ENCODE measurements at regions not wholly inside any gene's neighbourhood (a gene's known extent, or its start where the extent isn't known, plus 50 kb on each side); places are given as distances from the start of the nearest gene placed in this dataset.

DNA sequence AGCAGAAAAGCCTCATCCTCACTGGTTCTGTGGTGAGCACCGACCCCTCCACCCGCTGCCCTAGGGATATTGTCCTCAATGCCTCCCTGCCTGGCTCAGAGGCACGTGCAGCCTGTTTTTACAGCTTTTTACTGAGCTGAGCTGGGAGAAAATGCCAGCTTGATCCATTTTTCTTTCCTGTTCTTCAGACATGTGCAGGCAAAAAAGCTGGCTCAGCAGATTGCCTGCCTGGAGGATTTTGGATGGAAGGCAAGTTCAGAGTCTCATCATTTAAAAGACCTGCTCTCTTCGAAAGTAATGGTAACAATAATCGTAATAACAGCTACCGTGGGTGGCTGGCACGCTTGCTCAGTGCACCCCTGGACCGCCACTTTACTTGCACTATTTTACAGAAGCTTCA lies 135.0 kb upstream of the SMIM23 start:
- DNase-seq (ENCODE audit: low read depth in 2 of 2): no peak

DNA sequence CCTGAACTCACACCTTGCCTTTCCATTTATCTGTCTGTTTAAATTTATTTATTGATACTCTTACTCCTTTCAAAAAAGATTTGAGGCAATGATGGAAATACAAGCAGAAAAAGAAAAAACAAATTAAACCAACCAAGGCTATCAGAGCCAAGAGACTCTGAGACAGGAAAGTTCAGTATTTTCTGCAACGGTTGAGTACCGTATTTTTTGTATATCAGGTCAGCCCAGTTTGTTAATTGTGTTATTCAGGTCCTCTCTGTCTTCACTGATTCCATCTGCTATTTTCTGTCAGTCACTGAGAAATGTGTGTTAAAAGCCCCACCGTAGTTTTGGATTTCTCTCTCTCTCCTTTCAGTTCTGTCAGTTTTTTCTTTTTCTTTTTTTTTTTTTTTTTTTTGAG lies 134.5 kb upstream of the SMIM23 start:
- no peak for DNase-seq (ENCODE audit: low read depth in 2 of 2)

DNA sequence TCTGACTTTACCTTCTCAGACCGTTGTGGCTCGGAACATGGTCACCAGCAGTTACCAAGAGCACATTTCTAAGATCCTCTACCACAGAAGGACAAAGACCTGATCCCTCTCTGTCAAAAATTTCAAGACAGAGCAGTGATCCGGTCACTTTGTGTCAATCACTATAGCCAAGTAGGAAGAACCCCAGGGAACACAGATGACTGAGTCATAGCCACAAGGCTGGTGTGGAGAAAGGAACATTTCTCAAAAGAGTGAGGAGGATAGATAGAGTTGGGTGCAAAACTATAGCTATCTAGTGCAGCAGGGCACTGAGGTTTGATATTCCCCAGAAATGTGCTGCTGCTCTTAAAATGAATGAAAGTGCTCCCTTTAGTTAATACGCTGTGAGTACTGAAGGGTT lies 130.7 kb upstream of the SMIM23 start:
- DNase-seq (ENCODE audit: low read depth in 2 of 2): no peak

GRCh38 chr5:171657473-171657872 lies 128.1 kb upstream of the SMIM23 start:
- DNase-seq (ENCODE audit: low read depth in 2 of 2): no peak

DNA sequence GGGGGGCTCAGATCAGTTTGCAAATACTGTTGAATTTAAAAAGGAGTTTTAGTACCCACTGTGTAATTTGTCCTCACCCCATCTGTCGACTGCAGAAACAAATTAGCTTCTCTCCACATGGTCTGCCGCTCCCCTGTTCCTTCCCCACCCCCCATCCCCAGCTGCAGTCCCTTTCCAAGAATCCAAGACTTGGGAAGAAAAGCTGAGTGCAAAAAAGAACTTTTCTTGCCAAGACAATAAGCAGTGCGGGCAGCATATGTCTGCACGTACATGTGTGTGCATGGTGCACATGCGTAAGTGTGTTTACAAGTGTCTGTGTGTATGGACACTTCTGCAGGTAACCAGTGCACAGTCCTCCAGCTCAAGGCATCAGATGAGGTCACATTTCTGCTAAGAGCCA lies 125.7 kb upstream of the SMIM23 start:
- no peak for DNase-seq (ENCODE audit: low read depth in 2 of 2)

DNA sequence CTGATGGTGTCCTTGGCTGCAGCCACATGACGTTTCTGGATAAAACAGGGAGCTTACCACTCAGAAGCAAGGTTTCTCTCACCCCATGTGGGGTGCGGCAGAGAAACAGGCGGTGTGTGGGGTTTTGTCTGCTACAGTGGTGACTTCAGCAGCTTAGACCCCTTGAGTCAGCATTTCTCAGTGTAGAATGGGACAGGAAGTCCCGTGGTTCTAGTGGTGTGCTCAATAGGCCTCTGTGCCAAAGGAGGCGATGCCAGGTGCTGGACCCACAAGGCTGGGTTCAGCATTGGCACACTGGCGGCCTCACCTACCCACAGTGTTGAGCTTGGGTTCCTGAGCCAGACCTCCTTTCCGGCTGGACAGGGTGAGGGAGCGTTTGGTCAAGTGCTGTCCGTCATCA lies 125.2 kb upstream of the SMIM23 start:
- DNase-seq (ENCODE audit: low read depth in 2 of 2): no peak

DNA sequence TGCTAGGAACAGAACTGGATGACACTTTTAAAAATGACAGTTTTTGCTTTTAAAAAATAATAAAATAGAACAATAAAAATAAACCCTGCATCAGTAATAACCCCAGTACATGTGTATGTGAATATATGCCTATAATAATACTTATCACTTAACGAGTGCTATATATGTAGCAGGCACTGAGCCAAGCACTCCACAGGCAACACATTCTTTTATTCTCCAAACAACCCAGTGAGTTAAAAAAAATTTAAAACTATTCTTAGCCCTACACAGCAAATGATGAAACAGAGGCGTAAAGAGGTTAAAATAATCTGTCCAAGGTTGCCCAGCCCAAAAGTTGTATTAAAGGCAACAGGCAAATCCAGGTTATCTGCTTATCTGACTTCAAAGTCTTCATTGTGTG lies 124.5 kb upstream of the SMIM23 start:
- DNase-seq (ENCODE audit: low read depth in 2 of 2): no peak

GRCh38 chr5:171663311-171664085 lies 122.1 kb upstream of the SMIM23 start:
- DNase-seq (ENCODE audit: low read depth in 2 of 2): no peak

GRCh38 chr5:171664489-171664888 lies 121.1 kb upstream of the SMIM23 start:
- DNase-seq (ENCODE audit: low read depth in 2 of 2): no peak

DNA sequence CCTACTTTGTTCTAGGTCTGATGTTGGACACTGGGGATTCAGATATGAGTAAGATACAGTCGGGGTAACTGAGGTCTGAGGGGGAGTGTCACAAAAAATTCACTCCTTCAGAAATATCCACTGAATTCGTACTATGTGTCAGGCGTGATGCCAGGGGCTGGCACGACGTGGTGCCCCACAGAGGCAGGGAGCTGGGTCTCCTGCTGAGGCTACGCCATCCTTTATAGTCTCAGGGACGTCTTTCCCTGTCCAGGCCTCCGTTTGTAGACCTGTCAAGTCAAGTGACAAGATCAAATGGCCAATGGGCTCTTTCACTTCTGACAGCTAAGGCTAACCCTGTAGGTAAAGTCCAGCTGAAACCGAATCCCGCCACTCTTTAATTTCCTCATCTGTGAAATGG lies 118.8 kb upstream of the SMIM23 start:
- DNase-seq (ENCODE audit: low read depth in 2 of 2): no peak

GRCh38 chr5:171667341-171668096 lies 118.1 kb upstream of the SMIM23 start:
- DNase-seq (ENCODE audit: low read depth in 2 of 2): no peak

DNA sequence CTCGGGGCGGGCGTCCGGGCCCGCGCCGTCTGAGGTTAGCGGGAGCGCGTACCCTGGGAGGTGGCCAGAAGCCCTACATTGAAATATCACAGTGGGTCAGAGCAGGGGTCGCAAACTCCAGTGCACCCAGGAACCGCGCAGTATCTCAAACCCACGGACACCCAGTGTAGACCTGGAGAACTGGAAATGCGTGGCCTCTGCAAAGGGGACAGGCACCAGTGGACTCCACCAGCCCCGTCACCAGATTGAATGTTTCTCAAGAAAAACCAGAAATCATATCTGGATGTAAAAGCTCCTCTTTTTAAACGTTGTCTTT lies 117.6 kb upstream of the SMIM23 start:
- no peak for DNase-seq (ENCODE audit: low read depth in 2 of 2)

- DNase-seq (ENCODE audit: low read depth in 2 of 2): no peak
Measured at GRCh38 chr5:171669571-171669970, 116.0 kb upstream of the SMIM23 start.

DNA sequence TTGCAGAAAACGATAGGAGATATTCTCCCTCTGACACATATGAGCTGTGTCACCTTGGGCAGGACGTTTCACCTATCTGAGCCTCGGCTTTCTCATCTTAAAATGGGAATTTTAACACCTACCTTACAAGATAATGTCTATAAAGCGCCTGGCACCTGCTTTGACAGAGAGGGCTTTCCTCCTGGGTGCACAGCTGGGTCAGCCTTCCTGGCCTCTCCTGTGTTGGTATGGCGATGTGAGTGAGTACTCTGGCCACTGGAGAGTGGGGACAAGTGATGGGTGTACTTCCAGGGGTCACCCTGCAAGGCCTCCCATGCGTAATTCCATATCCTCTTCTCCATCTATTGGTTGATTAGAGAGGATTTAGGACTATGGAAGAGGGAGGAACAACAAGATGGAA lies 113.1 kb upstream of the SMIM23 start:
- no peak for DNase-seq (ENCODE audit: low read depth in 2 of 2)

DNA sequence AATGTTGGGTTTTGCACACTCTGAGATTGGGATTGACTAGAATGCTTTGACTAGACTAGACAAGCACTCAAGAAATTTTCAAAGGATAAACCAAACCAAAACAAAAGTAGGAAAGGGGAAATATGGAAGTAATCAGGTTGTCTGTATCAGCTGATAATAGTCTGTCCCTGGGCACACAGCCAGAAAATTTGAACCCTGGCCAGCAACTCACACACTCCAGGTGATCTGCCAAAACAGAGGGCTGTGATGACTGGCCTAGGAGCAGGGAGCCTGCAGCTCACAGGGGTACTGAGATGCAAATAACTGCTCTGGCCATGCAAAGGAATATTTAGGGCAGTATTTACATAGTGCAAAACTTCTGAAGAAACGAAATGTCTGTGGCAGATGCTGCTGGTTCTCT lies 112.3 kb upstream of the SMIM23 start:
- no peak for DNase-seq (ENCODE audit: low read depth in 2 of 2)

DNA sequence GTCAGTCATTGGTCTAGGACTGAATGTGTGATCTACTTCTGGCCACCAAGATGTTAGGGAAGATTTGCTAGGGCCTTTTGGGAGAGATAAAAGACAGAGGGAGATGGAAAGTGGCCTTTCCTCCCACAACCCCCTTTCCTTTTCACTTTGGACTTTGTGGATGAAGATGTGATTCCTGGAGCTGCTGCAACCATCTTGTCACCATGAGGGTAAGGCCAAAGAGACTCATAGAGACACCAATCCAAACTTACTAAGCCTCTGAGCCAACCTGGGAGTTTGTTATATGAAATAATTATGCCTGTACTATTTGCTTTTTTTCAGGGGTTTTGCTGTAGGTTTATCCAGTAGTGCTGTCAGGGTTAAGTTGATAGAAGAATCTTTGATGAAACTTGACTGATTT lies 111.8 kb upstream of the SMIM23 start:
- DNase-seq (ENCODE audit: low read depth in 2 of 2): no peak

- no peak for DNase-seq (ENCODE audit: low read depth in 2 of 2)
Measured at GRCh38 chr5:171675511-171675910, 110.1 kb upstream of the SMIM23 start.

DNA sequence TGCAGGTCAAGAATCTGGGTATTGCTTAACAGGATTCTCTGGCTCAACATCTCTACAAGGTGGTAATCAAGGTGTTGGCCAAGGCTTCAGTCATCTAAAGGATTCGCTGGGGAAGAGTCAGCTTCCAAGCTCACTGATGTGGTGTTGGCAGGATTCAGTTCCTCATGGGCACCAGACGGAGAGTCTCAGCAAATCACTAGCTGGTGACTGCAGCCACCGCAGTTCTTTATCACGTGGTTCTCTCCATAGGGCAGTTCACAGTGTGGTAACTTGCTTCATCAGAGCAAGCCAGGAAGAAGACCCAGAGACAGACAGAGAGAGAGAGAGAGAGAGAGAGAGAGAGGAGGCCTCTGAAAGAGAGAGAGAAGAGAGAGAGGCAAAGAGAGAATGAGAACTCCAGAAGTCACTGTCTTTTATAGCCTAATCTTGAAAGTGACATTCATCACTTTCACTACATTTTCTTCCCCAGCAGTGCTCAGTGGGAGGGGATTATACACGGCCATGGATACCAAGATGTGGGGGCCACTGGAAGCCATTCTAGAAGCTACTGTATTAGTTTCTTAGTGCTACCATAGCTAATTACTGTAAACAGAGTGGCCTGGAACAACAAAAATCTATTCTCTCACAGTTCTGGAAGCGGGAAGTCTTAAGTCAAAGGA lies 109.2 kb upstream of the SMIM23 start:
- DNase-seq (ENCODE audit: low read depth in 2 of 2): no peak

- DNase-seq (ENCODE audit: low read depth in 2 of 2): no peak
Measured at GRCh38 chr5:171678646-171679045, 107.0 kb upstream of the SMIM23 start.

DNA sequence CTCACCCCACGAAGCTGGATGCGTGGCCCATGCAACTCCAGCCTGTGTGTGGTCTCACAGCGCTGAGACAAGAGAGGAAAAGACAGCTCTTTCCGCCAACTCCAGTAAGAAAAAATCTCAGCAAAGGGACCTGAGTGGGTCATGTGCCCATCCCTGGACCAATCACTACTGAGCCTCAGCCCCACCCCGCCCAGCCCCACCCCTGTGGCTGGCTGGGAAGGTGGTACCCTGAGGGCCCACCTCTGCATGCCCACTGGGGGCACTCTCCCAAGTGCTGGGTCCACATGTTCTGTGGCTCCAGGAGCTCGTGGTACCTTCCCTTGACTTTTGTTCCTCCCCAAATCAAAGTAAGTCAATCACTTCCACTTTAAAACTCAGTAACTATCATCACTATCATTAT lies 105.1 kb upstream of the SMIM23 start:
- DNase-seq (ENCODE audit: low read depth in 2 of 2): no peak

DNA sequence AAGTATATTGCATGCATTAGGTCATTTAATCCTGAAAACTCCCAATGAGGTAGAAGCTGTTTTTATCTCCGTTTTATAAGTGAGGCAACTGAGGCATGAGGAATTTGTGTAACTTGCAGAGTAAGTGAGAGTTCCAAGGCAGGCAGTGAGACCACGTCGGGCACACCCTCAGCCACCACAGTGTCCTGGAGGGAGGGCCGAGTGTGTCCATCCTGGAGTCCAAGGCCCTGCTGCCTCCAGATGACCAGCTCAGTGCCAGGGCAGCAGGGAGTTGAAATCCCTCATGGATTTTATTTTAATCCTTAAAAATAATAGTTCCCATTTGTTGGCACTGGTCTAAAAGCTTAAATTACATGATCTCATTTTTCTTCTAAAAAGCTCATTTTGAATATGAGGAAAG lies 104.6 kb upstream of the SMIM23 start:
- DNase-seq (ENCODE audit: low read depth in 2 of 2): no peak

DNA sequence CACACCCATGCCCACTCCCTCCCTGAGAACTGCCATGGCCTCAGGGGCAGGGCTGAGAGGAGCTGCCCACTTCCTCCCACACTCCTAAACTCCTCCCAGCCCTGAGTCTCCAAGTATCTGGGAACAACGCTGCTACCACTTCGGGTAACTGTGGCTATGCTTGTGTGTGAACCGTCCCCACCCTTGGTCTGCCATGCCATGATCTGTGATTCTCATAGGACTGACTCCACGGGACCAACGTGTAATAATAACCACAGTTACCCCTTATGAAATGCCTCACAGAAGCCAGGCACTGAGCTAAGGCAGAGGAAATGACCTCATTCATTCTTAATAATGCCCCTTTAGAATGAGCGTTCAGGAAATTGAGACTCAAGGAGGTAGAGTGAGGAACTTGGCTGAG lies 103.9 kb upstream of the SMIM23 start:
- DNase-seq (ENCODE audit: low read depth in 2 of 2): no peak

GRCh38 chr5:171682801-171683200 lies 102.8 kb upstream of the SMIM23 start:
- no peak for DNase-seq (ENCODE audit: low read depth in 2 of 2)

All from stimulated activated CD4-positive, alpha-beta T cell treated with anti-CD3 and anti-CD28 coated beads, Interleukin-15, amount 100 ng/mL, for 48 hours (primary cell).